HG03025 (cell line): ENCODE measurements at regions not wholly inside any gene's neighbourhood (a gene's known extent, or its start where the extent isn't known, plus 50 kb on each side); places are given as distances from the start of the nearest gene placed in this dataset.

Experiments used
- ATAC-seq: cut with Tn5 transposase; IDR thresholded peaks from one replicate; pipeline ENCODE4 v1.9.1; 2021; ENCODE audit warnings: mild to moderate bottlenecking, moderate library complexity; ENCODE audit not compliant: unreplicated experiment, low FRiP score

GRCh38 chr4:184575306-184575705 lies 73.9 kb downstream of the CASP3 start:
- no peak for ATAC-seq

DNA sequence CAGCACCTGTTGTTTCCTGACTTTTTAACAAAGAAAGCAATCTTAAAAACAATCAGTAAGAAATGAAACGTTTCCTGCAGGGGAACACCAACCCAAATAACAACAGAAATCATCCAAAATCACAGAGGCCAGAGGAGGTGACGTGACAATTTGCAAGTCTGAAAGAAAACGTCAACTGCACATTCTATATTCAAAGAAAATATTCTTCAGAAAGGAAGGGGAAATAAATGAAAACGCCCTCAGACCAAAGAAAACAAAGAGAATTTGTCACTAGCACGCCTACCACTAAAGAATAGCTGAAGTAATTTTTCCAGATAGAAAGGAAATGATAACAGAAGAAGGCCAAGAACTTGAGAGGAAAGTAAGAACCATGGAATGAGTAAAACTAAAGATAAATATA lies 74.4 kb downstream of the CASP3 start:
- ATAC-seq: no peak

- no peak for ATAC-seq
Measured at GRCh38 chr4:184573701-184574100, 75.5 kb downstream of the CASP3 start.

DNA sequence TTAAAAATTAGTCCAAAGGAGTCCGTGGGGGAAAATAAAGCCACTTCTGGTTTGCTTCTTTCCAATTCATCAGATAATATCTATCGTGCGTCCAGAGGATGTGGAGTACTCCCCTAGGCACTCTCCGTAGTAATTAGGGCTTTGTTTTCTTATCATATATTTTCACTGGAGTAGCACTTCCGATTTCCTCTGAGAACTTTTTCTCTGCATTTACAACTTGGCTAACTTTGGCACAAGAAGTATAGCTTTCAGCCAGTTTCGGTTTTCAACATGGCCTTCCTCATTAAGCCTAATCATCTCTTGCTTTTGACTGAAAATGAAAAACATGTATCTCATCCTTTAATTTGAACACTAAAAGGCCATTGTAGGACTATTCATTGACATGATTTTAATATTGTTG lies 80.5 kb downstream of the CASP3 start:
- ATAC-seq: no peak

GRCh38 chr4:184563621-184564020 lies 85.6 kb downstream of the CASP3 start:
- ATAC-seq: no peak

DNA sequence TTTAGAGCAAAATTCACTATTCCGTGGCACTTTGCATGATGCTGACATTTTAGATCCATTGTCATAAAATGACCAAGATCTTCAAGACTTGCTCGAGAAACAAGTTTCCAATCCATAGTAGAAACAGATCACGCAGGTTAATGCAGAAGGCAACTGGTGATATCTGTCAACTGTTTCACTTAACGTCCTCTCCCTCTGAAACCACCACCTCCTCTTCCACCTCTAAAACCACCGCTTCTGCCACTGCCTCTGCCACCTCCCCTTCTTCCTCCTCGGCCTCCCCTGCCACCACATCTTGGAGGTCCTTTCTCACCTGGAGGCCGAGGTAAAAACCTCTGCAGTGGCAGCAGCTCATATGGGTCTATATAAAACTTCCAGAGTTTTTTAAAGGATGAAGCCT lies 84.6 kb upstream of the IRF2 start:
- no peak for ATAC-seq

- no peak for ATAC-seq
Measured at GRCh38 chr4:184553891-184554290, 79.5 kb upstream of the IRF2 start.

DNA sequence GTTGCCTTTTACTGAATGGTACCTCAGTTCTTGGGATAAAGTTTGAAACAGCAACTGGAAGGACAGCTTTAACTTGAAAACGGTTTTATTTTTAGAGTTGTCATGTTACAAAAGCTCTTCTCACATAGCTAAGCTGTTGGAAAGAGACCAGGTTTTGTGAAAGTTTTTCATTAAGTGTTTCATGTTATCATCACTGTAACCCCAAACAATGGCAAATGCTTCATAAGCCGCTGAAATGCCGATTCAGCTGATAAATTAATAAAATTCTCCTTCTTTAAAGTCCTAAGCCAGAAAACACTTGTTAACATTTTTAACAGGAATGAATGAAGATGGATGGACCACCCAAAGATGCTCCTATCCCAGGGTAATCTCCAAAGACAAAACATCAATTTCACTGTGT lies 76.1 kb upstream of the IRF2 start:
- ATAC-seq: no peak

DNA sequence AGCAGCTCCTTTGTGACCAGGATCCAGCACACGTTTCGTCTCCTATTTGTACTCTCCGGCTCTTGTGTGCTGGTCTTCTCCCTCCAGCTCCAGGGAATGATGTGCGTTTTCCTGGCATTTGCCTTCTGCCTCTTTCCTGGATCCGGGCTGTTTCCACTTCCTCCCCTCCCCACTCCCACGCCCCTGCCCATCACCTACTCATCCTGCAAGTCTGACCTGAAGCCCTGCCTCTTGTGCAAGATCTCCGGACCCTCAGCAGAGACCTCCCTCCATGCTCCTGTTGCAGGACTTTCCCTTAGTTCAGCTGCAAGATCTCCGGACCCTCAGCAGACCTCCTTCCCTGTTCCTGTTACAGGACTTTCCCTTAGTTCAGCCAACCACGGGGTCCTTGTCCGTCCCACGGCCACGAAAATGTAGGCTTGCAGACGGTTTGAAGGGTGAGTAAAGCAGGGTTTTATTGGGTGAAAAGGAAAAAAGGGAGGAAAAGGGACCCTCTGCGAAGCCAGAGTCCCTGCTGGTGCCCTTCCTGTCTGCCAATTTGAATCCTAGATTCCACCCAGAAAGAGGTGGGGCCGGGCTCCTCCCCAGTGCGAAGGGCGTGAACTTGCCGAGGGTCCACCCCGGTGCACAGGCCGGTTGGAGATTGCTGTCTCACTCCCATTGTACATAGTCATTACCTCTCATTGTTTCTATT lies 74.4 kb upstream of the IRF2 start:
- ATAC-seq: no peak

- ATAC-seq: no peak
Measured at GRCh38 chr4:184548316-184548647, 73.9 kb upstream of the IRF2 start.

- ATAC-seq: no peak
Measured at GRCh38 chr4:184544788-184545409, 70.5 kb upstream of the IRF2 start.

DNA sequence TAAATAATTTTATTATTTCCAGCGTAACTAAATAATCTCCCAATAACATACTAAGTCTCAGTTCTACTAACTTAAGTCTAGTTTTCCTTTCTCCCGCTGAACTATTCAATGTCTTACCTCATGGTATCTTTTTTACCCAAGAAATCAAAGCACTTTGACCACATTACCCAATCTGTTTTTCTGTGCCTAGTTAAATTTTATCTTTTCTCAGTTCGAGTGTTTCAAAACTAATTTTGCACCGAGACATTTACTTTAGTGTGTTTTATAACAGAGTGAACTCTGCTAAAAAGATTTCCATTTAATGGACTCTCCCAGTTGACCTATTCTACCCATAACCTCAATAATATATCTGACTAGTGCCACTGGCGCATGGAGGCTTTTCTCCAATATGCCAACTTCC lies 67.6 kb upstream of the IRF2 start:
- no peak for ATAC-seq

DNA sequence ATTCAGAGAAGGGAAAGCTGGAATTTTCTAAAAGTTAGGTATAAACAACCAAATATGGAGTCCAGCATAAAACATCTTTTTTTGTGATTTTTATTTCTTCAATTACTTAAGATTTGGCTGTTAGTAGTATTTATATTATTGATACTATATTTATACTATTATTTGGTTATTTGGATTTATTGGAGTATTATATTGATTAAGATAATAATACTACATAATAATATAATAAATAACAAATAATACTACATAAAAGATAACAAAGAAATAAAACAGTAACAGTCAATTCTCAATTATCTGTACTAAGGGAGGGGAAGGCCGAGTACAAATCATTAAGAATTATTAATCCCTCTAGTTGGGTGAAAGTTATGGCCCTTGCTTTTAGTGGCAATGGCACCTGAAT lies 66.0 kb upstream of the IRF2 start:
- no peak for ATAC-seq

GRCh38 chr4:184538023-184538599 lies 63.8 kb upstream of the IRF2 start:
- ATAC-seq: peak; percentile 38

DNA sequence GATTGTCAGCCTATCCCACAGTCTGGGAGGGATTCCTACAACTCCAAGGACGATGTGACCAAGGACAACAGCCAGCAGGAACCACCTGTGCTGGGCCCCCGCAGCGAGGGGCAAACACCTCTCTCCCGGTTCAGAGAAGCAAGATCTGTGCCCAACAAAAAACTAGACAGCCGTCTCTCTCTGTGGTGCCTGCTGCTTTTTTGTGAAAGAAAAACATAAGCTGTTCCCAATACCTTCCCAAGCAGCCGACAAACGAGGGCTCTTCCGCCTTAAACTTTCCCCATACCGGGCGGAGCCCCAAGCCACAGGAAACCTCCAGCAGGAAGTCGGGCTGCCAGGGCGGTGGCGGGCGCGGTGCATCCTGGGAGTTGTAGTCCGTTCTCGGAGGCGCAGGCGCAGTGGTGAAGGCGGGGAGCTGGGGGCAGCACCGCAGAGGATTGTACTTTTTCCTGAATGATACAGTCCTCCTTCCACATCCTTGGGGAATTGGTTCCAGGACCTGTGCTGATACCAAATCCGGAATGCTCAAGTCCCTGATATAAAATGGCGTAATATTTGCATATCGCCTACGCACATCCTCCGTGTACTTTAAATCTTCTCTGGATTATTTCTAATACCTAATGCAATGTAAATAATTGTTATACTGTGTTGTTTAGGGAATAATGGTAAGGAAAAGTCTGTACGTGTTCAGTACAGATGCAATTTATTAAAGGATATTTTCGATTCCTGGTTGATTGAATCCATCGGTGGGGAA lies 63.1 kb upstream of the IRF2 start:
- peak; percentile 68 for ATAC-seq

- no peak for ATAC-seq
Measured at GRCh38 chr4:184536881-184537248, 62.5 kb upstream of the IRF2 start.

DNA sequence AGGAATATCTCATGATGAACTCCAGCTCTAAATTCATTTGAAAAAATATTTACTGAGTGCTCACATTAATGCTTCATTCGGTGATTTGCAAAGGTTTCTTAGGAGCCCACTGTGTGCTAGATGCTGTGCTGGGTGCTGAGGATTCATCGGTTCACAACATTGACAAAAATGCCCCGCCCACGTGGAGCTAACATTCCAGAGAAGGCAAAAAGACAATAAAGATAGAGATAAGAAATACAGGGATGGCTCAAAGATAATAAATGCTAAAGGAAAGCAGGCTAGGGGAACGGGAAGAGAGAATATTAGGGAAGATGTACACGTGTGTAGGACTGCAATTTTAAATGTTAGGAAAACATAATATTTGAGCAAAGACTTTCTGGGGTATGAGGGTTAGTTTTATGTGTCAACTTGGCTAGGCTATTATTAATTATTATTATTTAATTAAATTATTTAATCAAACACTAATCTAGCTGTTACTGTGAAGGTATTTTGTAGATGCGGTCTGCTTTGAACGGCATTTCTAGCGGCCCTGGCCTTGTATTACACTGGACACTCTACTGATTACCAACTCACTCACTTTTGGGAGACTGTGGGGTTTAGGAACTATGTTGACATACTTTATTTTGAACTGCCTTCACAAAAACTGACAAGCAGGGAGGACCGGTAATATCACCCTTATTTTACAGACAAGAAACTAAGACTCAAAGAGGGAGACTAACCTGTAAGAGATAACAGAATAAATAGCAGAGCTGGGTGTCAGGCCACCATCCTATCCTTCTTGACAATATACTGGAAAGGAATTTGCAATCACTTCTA lies 61.9 kb upstream of the IRF2 start:
- no peak for ATAC-seq

DNA sequence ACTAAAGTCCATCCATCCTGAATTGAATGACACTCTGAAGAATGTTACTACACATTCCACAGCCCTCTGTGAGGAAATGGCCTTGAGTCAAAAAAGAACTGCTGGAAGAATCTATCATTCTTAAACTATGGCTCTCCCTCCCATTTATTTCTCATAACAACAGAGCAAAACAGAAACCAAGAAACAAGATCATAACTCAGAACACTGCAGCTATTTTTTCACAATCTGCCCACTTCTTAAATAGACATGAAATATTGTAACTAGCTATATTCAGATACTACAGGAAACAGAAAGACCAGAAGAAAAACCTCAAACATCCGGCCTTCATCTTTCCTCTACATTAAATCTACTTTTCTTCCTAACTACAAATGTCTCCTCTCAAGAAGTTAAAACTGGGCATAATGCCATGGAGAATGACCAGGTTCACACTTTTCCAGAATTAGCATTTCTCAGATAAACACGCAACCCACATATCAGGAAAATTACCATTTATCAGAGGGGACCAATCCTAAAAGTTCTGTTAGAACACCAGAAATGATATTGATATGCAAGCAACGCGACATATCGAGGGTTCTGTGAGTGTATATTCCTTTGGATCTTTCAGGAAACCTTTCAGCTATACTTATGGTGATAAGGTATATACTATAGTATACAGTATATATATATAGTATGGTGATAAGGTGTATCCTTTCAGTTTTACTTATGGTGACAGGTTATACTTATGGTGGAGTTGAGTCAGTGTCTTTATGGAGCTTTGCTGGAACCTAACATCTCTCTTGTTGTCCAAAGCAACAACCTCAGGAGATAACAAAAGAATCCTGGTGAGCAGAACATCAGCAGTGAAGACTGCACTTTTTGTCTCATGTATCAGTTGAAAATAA lies 60.4 kb upstream of the IRF2 start:
- ATAC-seq: peak; percentile 51

- ATAC-seq: no peak
Measured at GRCh38 chr4:184533908-184534307, 59.6 kb upstream of the IRF2 start.

DNA sequence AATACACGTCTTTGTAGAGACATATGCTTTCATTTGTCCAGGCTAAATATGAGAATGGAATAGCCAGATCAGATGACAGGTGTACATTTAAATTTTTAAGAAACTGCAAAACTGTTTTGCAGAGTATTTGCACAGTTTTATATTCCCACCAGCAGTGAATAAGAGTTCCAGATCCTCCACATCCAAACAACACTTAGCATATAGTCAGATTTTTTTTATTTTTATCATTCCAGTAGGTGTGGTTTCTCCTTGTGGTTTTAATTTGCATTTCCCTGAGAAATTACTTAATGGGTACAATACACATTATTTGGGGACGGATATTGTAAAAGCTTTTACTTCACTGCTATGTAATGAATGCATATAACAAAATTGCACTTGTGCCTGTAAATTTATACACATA lies 56.7 kb upstream of the IRF2 start:
- no peak for ATAC-seq
